Non-pigmented ciliary epithelial cell (primary cell): ENCODE measurements at regions not wholly inside any gene's neighbourhood (a gene's known extent, or its start where the extent isn't known, plus 50 kb on each side); places are given as distances from the start of the nearest gene placed in this dataset.

ENCODE experiments used
- DNase-seq: peaks from one replicate; pipeline ENCODE4 v3.0.0-alpha.2; 2010; ENCODE audit warnings: low read depth

GRCh38 chr21:24353492-24353891 is 1253.8 kb downstream of the MRPL39 start:
- DNase-seq = no peak

GRCh38 chr21:24339406-24339805 is 1267.9 kb downstream of the MRPL39 start:
- DNase-seq = no peak

- DNase-seq = no peak
Observed at GRCh38 chr21:24336491-24336890, 1270.8 kb downstream of the MRPL39 start.

GRCh38 chr21:24323536-24323935 is 1283.7 kb downstream of the MRPL39 start:
- no peak for DNase-seq

GRCh38 chr21:24316277-24316922 is 1290.9 kb downstream of the MRPL39 start:
- no peak for DNase-seq

GRCh38 chr21:24310788-24311187 is 1296.5 kb downstream of the MRPL39 start:
- DNase-seq = no peak

- no peak for DNase-seq
Observed at GRCh38 chr21:24308183-24308582, 1299.1 kb downstream of the MRPL39 start.

- no peak for DNase-seq
Observed at GRCh38 chr21:24302400-24302799, 1304.9 kb downstream of the MRPL39 start.

GRCh38 chr21:24298040-24298439 is 1309.2 kb downstream of the MRPL39 start:
- DNase-seq = no peak

GRCh38 chr21:24294171-24294570 is 1313.1 kb downstream of the MRPL39 start:
- no peak for DNase-seq

- no peak for DNase-seq
Observed at GRCh38 chr21:24290151-24290833, 1317.0 kb downstream of the MRPL39 start.

- DNase-seq = no peak
Observed at GRCh38 chr21:24289539-24289938, 1317.7 kb downstream of the MRPL39 start.

- no peak for DNase-seq
Observed at GRCh38 chr21:24280596-24280995, 1326.7 kb downstream of the MRPL39 start.

GRCh38 chr21:24278711-24279110 is 1328.6 kb downstream of the MRPL39 start:
- DNase-seq = no peak

- no peak for DNase-seq
Observed at GRCh38 chr21:24276204-24276603, 1331.1 kb downstream of the MRPL39 start.

- DNase-seq = no peak
Observed at GRCh38 chr21:24275616-24276015, 1331.7 kb downstream of the MRPL39 start.

GRCh38 chr21:24272521-24272938 is 1334.8 kb downstream of the MRPL39 start:
- DNase-seq = no peak

GRCh38 chr21:24265987-24266386 is 1341.3 kb downstream of the MRPL39 start:
- DNase-seq = no peak

- DNase-seq = no peak
Observed at GRCh38 chr21:24260751-24261150, 1346.5 kb downstream of the MRPL39 start.

GRCh38 chr21:24259241-24259640 is 1348.0 kb downstream of the MRPL39 start:
- DNase-seq = no peak

GRCh38 chr21:24255591-24255990 is 1351.7 kb downstream of the MRPL39 start:
- no peak for DNase-seq

GRCh38 chr21:24225431-24225830 is 1381.8 kb downstream of the MRPL39 start:
- peak; percentile 34 for DNase-seq

GRCh38 chr21:24224422-24224821 is 1382.9 kb downstream of the MRPL39 start:
- no peak for DNase-seq

GRCh38 chr21:24223624-24224023 is 1383.7 kb downstream of the MRPL39 start:
- DNase-seq = no peak
